HK-2 (cell line): ENCODE measurements at regions not wholly inside any gene's neighbourhood (a gene's known extent, or its start where the extent isn't known, plus 50 kb on each side); places are given as distances from the start of the nearest gene placed in this dataset.

Experiments used
- DNase-seq: peaks from one replicate; pipeline ENCODE4 v3.0.0-alpha.2; 2018; ENCODE audit not compliant: unreplicated experiment

- DNase-seq = no peak
Observed at GRCh38 chr9:73011956-73012355, 59.1 kb upstream of the ALDH1A1 start.

GRCh38 chr9:73011181-73011750 is 58.4 kb upstream of the ALDH1A1 start:
- DNase-seq = no peak

- no peak for DNase-seq
Observed at GRCh38 chr9:73009649-73010288, 56.9 kb upstream of the ALDH1A1 start.

- DNase-seq = no peak
Observed at GRCh38 chr9:73007966-73008672, 55.3 kb upstream of the ALDH1A1 start.

GRCh38 chr9:73006986-73007385 is 54.1 kb upstream of the ALDH1A1 start:
- DNase-seq = no peak
